SKM-1 (cell line): ENCODE measurements at regions not wholly inside any gene's neighbourhood (a gene's known extent, or its start where the extent isn't known, plus 50 kb on each side); places are given as distances from the start of the nearest gene placed in this dataset.

ENCODE experiments used
- DNase-seq: peaks from one replicate; lab custom pipeline; 2025; ENCODE audit not compliant: unreplicated experiment; lab: John Stamatoyannopoulos, UW

- DNase-seq: no peak
These were observed 223.5 kb upstream of the EEA1 start for GRCh38 chr12:93152617-93153016.

GRCh38 chr12:93153321-93153720 is 224.2 kb upstream of the EEA1 start:
- DNase-seq: no peak

- no peak for DNase-seq
These were observed 223.5 kb upstream of the NUDT4 start for GRCh38 chr12:93154096-93154728.

- no peak for DNase-seq
These were observed 222.8 kb upstream of the NUDT4 start for GRCh38 chr12:93154753-93155480.

- DNase-seq: no peak
These were observed 221.5 kb upstream of the NUDT4 start for GRCh38 chr12:93156086-93156716.

GRCh38 chr12:93157279-93157678 is 220.4 kb upstream of the NUDT4 start:
- DNase-seq: no peak

GRCh38 chr12:93158065-93158843 is 219.5 kb upstream of the NUDT4 start:
- DNase-seq: no peak

GRCh38 chr12:93163260-93164036 is 214.3 kb upstream of the NUDT4 start:
- no peak for DNase-seq

- no peak for DNase-seq
These were observed 213.4 kb upstream of the NUDT4 start for GRCh38 chr12:93164103-93164880.

GRCh38 chr12:93165384-93165932 is 212.3 kb upstream of the NUDT4 start:
- DNase-seq: no peak

GRCh38 chr12:93166541-93167307 is 211.0 kb upstream of the NUDT4 start:
- no peak for DNase-seq

GRCh38 chr12:93167331-93167730 is 210.4 kb upstream of the NUDT4 start:
- no peak for DNase-seq

GRCh38 chr12:93167841-93168492 is 209.8 kb upstream of the NUDT4 start:
- no peak for DNase-seq

- no peak for DNase-seq
These were observed 209.0 kb upstream of the NUDT4 start for GRCh38 chr12:93168751-93169150.

GRCh38 chr12:93169536-93169935 is 208.2 kb upstream of the NUDT4 start:
- no peak for DNase-seq

GRCh38 chr12:93170928-93171327 is 206.8 kb upstream of the NUDT4 start:
- DNase-seq: no peak

- no peak for DNase-seq
These were observed 204.4 kb upstream of the NUDT4 start for GRCh38 chr12:93173178-93173957.

GRCh38 chr12:93174048-93174447 is 203.7 kb upstream of the NUDT4 start:
- no peak for DNase-seq
